GM10248 (cell line): ENCODE measurements at regions not wholly inside any gene's neighbourhood (a gene's known extent, or its start where the extent isn't known, plus 50 kb on each side); places are given as distances from the start of the nearest gene placed in this dataset.

ENCODE experiments used
- CTCF ChIA-PET: fragments of 300-600 bp; sonication (Branson Sonifier 250); formaldehyde crosslinking; extraction: SDS; loops from one replicate; lab custom pipeline; 2021; ENCODE audit warnings: antibody characterized with exemption; lab: Yijun Ruan, JAX
- POLR2A ChIA-PET: fragments of 350-650 bp; sonication (Branson Sonifier 250); formaldehyde crosslinking; extraction: SDS; loops from one replicate; lab custom pipeline; 2020; ENCODE audit warnings: antibody characterized with exemption; lab: Yijun Ruan, JAX
- DNase-seq: peaks from one replicate; pipeline ENCODE4 v3.0.0; 2012; ENCODE audit errors: extremely low spot score
- CTCF ChIP-seq: IDR thresholded peaks from 2 replicates; pipeline ENCODE4 v1.5.1; 2012; ENCODE audit warnings: mild to moderate bottlenecking, low read depth; ENCODE audit errors: extremely low read depth, missing control alignments, control extremely low read depth

DNA sequence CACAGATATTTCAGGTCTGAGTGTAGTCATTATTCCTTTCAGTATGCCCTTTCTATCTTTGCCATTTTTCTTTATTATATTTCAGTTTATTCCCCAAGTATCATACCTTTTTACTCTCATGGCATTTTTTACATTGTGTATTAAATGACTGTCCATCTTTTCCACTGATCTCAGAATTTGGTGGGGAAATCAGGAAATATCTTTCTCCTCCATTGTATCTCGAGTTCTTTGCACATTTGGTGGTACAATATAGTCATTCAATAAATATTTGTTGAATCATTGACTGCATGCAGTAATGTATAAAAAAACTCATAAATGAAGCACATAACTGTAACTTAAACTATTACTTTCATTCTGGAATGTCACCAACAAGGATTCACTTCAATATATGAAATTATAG is 354.7 kb downstream of the HGF start:
- no peak for TF ChIP-seq CTCF
- ChIA-PET POLR2A (no interaction called here), CTCF (no interaction called here)
- no peak for DNase-seq

- CTCF ChIA-PET = no interaction called here
- DNase-seq = no peak
Measured at GRCh38 chr7:81414411-81414810, 355.4 kb downstream of the HGF start.

DNA sequence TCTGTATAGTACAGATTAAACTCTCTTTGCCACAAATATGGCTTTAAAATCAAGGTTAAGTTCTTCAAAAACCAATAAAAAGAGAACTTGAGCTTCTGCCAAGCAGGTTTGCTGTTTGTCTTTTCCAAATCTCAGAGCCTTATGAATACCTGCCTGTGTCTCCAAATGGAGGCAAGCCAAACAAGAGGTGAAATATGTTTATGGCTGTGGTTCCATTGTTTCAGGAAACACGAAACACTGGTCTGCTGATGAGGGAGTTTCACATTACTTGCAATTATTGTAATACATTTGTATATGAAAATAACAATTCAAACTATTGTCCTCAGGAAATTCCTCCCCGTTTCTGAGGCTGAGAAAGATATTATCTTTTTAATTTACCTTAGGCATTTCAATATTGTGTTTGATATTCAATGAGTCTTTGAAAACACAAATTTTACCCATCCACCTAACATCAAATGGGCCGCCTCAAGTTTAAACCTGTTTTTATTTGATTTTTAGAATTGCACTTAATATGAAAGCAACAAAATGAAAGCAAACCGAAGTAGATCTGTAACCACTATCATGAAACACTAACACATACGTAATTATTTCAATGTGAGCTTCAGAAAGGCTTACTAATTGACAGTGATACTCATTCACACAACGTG is 359.3 kb downstream of the HGF start:
- POLR2A ChIA-PET = no interaction called here
- CTCF ChIA-PET = no interaction called here
- no peak for TF ChIP-seq CTCF
- no peak for DNase-seq

More at GRCh38 chr7:81414411-81414810, 355.4 kb downstream of the HGF start:
- POLR2A ChIA-PET = no interaction called here
- no peak for TF ChIP-seq CTCF

DNA sequence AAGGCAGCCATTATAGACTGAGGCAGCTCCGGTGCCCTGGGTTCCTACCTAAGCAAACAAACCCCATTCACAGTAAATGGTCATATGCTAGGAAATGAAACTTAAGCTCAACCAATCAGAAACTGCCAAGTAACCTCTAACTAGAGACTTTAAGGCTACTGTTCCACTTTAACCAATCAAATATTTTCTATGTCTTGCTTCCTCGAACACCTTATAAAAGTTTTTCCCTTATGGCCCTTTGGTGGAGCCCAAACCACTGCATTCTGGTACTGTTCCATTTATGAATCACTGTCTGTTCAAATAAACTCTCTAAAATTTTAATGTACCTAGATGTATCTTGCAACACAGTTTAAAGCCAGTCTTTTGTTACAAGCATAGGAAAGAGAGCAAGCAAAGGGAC is 361.1 kb downstream of the HGF start:
- POLR2A ChIA-PET = no interaction called here
- DNase-seq = no peak

GRCh38 chr7:81407094-81407493 is 362.8 kb downstream of the HGF start:
- TF ChIP-seq CTCF = no peak
- ChIA-PET CTCF (no interaction called here), POLR2A (no interaction called here)
- DNase-seq = no peak

More for the DNA sequence above, 361.1 kb downstream of the HGF start:
- CTCF ChIA-PET = no interaction called here
- TF ChIP-seq CTCF = no peak

DNA sequence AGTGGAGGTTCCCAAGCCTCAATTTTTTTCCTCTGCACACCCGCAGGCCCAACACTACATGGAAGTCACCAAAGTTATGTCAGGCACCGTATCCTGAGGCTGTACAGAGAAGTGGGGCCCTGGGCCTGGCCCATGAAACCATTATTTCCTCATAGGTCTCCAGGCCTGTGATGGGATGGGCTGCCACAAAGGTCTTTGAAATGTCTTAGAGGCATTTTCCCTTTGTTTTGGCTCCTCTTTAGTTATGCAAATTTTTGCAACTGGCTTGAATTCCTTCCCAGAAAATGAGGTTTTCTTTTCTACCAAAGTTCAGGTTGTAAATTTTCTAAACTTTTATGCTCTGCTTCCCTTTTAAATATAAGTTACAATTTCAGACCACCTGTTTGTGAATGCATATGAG is 365.2 kb downstream of the HGF start:
- TF ChIP-seq CTCF = no peak
- DNase-seq = no peak
- ChIA-PET CTCF (no interaction called here), POLR2A (no interaction called here)
